CD4-positive, alpha-beta T cell treated with Interferon gamma for 1 hour (primary cell): ENCODE measurements at regions not wholly inside any gene's neighbourhood (a gene's known extent, or its start where the extent isn't known, plus 50 kb on each side); places are given as distances from the start of the nearest gene placed in this dataset.

ENCODE experiments used
- DNase-seq: peaks from one replicate; pipeline ENCODE4 v3.0.0-alpha.2; 2020

- DNase-seq = no peak
These were observed 64.2 kb upstream of the STK32A start for GRCh38 chr5:147170603-147171002.

GRCh38 chr5:147174671-147175265, 60.1 kb upstream of the STK32A start:
- DNase-seq = no peak

- no peak for DNase-seq
These were observed 59.2 kb upstream of the STK32A start for GRCh38 chr5:147175516-147176097.

- no peak for DNase-seq
These were observed 58.4 kb upstream of the STK32A start for GRCh38 chr5:147176422-147176821.

- no peak for DNase-seq
These were observed 57.5 kb upstream of the STK32A start for GRCh38 chr5:147177125-147177840.

- DNase-seq = no peak
These were observed 55.2 kb upstream of the STK32A start for GRCh38 chr5:147179562-147180147.

GRCh38 chr5:147180751-147181150, 54.1 kb upstream of the STK32A start:
- no peak for DNase-seq
